GM18909 (cell line): ENCODE measurements at regions not wholly inside any gene's neighbourhood (a gene's known extent, or its start where the extent isn't known, plus 50 kb on each side); places are given as distances from the start of the nearest gene placed in this dataset.

Experiments
- ATAC-seq: cut with Tn5 transposase; IDR thresholded peaks from one replicate; pipeline ENCODE4 v1.9.1; 2021; ENCODE audit warnings: mild to moderate bottlenecking; ENCODE audit not compliant: unreplicated experiment, poor library complexity

DNA sequence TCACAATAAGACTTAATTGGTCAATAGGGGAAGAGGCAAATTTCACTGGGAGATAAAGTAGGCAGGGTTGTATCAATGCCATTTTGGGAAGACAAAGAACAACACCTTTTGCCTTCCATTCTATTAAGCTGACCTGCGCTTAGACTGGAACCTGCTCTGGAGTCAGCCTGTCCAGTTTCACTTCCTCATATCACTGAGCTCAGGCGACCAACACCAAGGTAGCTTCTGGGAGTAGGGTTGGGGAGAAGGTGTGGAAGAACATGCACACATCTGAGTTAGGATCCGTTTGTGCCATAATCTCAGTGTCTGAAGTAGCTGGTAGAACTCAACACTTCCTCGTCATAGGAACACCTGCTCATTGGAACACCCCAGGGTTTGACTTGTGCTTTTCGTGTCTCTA lies 527.4 kb upstream of the IGFBP3 start:
- ATAC-seq = no peak

GRCh38 chr7:46446151-46446550 lies 525.1 kb upstream of the IGFBP3 start:
- ATAC-seq = no peak

DNA sequence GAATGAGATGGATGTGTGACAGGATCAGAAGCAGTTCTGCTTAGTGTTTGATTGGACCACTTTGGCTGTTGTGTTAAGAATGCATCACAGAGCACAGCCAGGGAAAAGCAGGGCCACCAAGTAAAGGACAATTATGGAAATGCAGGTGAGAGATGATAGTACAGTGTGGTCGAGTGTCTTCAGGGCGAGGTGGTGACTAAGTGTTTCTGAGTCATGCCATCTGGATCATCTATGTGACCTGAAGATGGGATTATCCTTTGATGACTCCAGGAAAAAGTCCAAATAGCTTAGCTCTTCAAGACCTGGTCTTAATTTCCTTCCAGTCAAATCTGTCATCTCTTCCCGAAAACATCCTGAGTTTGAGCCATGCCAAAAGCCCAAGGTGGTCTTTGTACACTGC lies 523.2 kb upstream of the IGFBP3 start:
- no peak for ATAC-seq

DNA sequence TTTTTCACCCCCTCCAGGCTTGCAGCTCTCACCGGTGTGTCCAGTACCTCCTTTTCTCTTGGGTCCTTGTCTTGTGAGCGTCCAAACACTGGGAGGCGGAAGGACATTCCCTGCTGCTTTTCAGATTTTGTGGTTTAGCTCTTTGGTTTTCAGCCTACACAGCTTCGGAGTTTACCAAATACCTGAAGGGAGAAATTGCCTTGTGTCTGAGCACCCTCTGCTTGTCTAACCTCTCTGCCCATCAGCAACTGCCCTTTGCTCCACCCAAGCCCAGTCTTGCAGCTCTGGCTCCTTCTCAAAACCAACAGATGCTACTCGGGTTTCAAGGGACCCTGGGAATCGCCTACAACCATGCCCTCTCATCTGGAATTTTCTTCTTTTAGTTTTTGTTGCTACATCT lies 519.1 kb upstream of the IGFBP3 start:
- ATAC-seq = no peak

DNA sequence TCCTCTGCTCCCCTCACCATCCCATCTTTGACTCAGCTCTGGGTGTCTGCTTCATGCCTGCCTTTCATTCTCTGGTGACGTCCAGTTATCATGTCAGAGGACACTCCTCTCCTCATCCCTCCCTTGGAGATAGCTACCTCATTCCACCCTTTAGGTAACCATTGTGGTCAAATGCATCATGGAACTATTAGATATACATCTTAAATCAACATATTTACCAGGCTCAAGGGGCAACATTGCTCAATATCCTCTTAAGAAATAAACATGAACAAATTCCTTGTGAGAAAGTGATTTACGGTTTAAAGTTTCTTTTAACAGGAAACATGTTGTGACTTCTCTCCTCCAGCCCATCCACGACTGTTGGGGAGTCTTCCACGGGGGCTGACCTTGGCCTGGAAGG lies 511.6 kb upstream of the IGFBP3 start:
- no peak for ATAC-seq

GRCh38 chr7:46428295-46428694 lies 507.2 kb upstream of the IGFBP3 start:
- no peak for ATAC-seq

GRCh38 chr7:46424934-46425333 lies 503.9 kb upstream of the IGFBP3 start:
- ATAC-seq = no peak

DNA sequence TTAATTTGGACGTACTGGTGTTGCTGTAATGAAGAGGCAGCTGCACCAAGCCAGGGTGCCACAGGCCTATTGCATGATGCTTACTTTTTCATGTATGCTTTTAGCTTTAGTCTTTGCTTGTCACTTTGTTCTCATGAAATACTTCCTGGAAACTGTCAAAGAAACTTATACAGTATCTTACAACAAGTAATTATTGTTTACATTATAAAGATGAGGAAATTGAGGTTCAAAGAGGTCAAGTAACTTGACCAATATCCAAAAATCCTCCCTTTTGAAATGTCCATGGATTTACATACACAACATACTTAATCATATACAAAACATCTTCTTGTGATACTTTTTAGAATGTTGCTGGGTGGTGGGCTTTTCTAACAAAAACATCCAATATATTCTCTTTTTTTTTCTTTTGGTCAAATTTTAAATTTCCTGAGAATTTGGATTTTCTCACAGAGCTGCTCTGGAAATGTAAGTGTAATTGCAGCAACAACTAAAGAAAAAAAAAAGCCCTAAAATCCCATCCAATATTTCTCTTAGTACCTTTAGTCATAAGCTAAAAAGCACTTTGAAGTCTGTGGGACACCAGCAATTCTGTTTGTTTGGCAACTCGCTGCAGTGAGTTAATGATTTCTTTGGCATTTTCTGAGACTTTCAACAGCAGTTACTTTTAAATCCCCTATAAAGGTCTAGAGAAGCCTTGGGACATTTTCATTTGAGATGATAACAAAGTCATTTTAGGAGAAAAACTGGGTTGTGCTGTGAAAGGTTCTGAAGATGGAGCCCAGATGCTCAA lies 500.6 kb upstream of the IGFBP3 start:
- ATAC-seq = no peak

- no peak for ATAC-seq
Measured at GRCh38 chr7:46414946-46415345, 493.9 kb upstream of the IGFBP3 start.

DNA sequence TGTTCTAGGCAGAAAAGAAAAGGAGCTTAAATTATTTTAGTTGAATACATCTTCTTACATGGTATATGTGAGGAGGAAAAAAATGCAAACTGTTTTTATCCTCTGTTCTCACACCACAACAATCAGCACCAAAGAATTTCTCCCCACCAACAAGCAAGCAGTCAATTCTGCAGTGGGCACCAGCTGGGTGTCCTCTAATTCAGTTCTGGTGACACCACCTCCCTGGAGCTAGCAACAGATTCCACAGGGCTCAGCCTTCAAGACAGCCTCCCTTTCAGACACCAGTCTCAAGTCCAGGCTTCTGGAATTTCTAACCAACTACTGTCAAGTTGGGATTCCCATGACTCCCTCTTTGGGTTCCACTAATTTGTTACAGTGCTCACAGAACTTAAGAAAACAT lies 490.2 kb upstream of the IGFBP3 start:
- no peak for ATAC-seq

DNA sequence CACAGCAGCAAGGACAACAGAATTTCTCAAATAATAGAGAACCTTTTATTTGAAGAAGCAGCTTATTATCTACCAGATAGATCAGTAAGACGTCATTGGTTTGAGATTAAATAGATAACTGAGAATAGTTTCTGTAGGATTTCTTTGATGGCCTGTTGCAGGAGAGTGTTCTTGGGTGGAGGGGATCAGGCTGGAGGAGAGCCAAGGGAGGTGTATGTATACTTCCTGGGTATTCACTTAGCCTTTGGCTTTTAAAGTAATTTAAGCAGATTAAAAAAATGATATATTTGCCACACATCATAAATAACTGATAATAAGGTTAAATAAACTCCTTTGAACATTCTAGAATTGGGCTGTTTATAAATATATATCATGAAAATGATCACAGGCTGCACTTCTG lies 486.1 kb upstream of the IGFBP3 start:
- ATAC-seq = no peak

DNA sequence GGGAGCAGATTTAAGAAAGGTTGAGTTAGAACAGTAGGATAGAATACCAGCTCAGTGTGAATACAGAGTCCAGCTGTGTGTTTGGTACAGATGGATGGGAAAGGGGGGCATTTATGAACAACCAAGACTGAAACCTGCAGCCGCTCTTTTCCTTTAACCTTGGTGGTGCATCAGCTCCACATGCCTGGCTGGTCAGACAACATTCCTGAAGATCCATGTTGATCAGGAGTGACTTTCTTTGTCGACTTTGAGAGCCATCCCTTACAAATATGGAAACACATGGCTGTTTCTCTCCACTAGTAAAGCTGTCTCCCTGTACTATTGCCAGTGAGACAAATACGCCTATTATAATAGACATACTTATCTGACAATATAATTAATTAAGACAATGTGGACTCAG lies 476.5 kb upstream of the IGFBP3 start:
- no peak for ATAC-seq

GRCh38 chr7:46396481-46396880 lies 475.4 kb upstream of the IGFBP3 start:
- no peak for ATAC-seq

DNA sequence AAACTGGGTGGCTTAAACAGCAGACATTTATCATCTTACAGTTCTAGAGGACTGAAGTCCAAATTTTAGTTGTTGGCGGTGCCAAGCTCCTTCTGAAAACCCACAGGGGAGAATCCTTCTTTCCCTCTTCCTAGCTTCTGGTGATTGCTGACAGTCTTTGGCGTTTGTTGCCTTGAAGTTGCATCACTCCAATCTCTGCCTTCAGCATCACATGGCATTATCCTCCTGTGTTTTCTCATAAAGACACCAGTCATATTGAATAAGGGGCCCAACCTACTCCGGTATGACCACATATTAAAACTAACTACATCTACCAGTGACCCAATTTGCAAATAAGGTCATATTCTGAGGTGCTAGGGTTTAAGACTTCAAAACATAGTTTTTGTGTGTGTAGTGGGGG lies 472.1 kb upstream of the IGFBP3 start:
- no peak for ATAC-seq

DNA sequence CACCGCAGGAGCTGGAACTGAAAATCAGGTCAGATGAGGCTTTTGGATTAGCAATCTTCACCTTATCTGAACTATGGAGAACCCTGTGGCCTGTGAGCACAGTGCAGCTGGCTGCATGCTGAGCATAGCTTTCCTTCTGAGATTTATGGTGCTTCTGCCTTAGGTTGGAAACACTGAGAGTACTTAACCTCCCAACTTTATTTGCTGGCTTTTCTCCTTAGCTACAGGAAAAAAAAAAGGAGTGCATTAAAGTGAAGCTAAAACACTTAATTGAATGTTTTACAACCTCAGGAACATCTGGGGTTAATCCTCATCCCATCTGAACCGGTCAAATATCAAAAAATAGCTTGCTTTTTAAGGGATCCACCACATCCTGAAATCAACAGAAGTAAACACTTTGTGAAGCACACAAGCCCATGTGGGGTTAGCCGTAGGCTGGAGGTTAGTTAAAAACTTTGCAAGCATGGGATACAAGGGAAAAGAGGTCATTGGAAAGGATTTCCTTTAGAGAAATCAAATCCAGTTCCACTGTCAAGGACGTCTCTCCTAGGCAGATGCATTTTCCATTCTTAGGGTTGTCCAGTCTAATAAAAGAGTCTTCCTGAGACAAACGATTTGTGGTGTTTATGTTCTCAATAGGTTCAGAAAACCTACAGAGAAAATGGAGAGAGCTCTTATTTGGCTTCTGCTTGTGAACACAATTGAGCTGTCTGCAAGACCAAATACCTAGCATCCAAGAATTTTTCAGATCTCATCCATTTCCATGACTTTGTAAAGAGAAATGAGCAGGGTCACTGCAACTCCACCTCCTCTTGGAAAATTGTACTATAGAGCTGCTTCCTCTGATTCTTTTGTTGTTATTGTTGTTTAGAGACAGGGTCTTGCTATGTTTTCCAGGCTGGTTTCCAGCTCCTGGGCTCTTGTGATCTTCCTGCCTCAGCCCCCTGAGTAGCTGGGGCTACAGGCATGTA lies 470.4 kb upstream of the IGFBP3 start:
- ATAC-seq = no peak

- no peak for ATAC-seq
Measured at GRCh38 chr7:46390042-46390441, 469.0 kb upstream of the IGFBP3 start.

- ATAC-seq = no peak
Measured at GRCh38 chr7:46389146-46389545, 468.1 kb upstream of the IGFBP3 start.

- no peak for ATAC-seq
Measured at GRCh38 chr7:46387646-46388045, 466.6 kb upstream of the IGFBP3 start.

GRCh38 chr7:46386428-46387399 lies 465.6 kb upstream of the IGFBP3 start:
- ATAC-seq = no peak

GRCh38 chr7:46385662-46386309 lies 464.7 kb upstream of the IGFBP3 start:
- no peak for ATAC-seq
